Pancreas (tissue), 10 donors: ENCODE measurements at regions not wholly inside any gene's neighbourhood (a gene's known extent, or its start where the extent isn't known, plus 50 kb on each side); places are given as distances from the start of the nearest gene placed in this dataset.

Experiments
- ATAC-seq, 4 donors: fragments of 200-7000 bp; cut with Tn5 transposase; one replicate each; pipeline versions ENCODE4 v1.8.0 to v1.9.1; 2020; ENCODE audit warnings: mild to moderate bottlenecking in 4 of 4, moderate library complexity in 4 of 4
- DNase-seq, 6 donors: peaks; one replicate each; pipeline ENCODE4 v3.0.0-alpha.2; 2020
- FAIRE-seq: peaks from 2 replicates; lab custom pipeline; 2012; peaks lifted over from hg19 to GRCh38; lab: Jason Lieb, UNC
- H3K27ac ChIP-seq, 4 donors: fragments of 200-600 bp; sonication (generic); 1 replicate in 3 of 4; 2 replicates in 1 of 4; pipeline versions ENCODE4 v1.5.0 to v1.8.0; 2020
- H3K27me3 ChIP-seq, 4 donors: fragments of 200-600 bp; one replicate each; pipeline ENCODE4 v1.8.0; 2021
- H3K36me3 ChIP-seq, 3 donors: fragments of 200-600 bp; sonication (generic) in 1 of 3; one replicate each; pipeline versions ENCODE4 v1.5.0 to v1.8.0; 2020 to 2021
- H3K4me1 ChIP-seq, 3 donors: fragments of 200-600 bp; one replicate each; pipeline ENCODE4 v1.8.0; 2021
- H3K4me3 ChIP-seq, 4 donors: fragments of 200-600 bp; sonication (generic) in 2 of 4; one replicate each; pipeline versions ENCODE4 v1.5.0 to v1.8.0; 2020 to 2021
- H3K9me3 ChIP-seq, 4 donors: fragments of 200-600 bp; one replicate each; pipeline ENCODE4 v1.8.0; 2021
- CTCF ChIP-seq, 4 donors: fragments of 200-600 bp; sonication (generic) in 3 of 4; IDR thresholded peaks; one replicate each; pipeline versions ENCODE4 v1.5.0 to v1.8.0; 2021; ENCODE audit warnings: antibody characterized with exemption in 4 of 4
- WGBS, 2 donors: extraction: QIAGEN DNeasy Blood & Tissue Kit; methylation state at CpG; one replicate each; pipeline ENCODE4 v1.1.7; 2013; 5-methylcytosine and 5-hydroxymethylcytosine counted together
- intact Hi-C, 3 donors: fragments of 100-400 bp; cut with DNase I; formaldehyde crosslinking; loops; one replicate each; pipeline versions ENCODE4 v1.11.1 to v1.14.2; 2022
- donor health status: healthy with polysubstance abuse.
- donor health status: DM: no; HTN: no; CAD: no; lungs with moderate emphysema.
- donor health status: DM: no; HTN: no; CAD: no.
- donor health status: control.
- donor health status: control.
- donor health status: Bipolar disorder and iron deficiency.
- donor health status: DM: yes; HTN: yes; CAD: no.
- donor health status: DM: no; HTN: no; CAD: no.
- donor health status: DM: no; HTN: no; CAD: no.
- donor health status: DM: yes; HTN: yes; CAD: no.

DNA sequence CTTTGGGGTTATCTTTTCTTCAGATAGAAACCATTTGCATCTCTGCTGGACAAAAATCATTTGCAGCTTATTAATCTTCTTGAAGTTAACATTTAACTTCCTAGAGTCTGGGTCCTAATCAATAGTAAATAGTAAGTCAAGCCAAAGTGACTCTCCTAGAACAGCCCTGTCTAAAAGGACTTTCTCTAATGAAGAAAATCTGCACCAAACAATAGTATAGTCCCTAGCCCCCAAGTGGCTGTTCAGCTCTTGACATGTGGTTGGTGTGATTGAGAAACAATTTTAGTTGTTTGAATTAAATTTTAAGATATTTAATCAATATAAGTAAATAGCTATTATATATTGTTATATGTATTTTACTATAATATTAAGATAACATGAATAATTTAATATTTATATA lies 64.6 kb upstream of the SHB start:
- H3K4me1 ChIP-seq = peaks cover 0 to 12% (median 0%) of the 10 kb centered on the region in 3 donors
- H3K36me3 ChIP-seq = no peaks in the 10 kb centered on the region
- FAIRE-seq (peak; percentile 20), ATAC-seq (peak in 3 of 4 donors; percentile 41 to 64 (median 51)), DNase-seq (no peak)
- no peaks in the 10 kb centered on the region for H3K9me3 ChIP-seq
- TF ChIP-seq CTCF (IDR thresholded peaks at IDR 0.05) = no peak
- H3K27me3 ChIP-seq = no peaks in the 10 kb centered on the region
- H3K27ac ChIP-seq = no peak overlapping the region
- intact Hi-C loops = no loop called here
- H3K4me3 ChIP-seq = no peak overlapping the region

DNA sequence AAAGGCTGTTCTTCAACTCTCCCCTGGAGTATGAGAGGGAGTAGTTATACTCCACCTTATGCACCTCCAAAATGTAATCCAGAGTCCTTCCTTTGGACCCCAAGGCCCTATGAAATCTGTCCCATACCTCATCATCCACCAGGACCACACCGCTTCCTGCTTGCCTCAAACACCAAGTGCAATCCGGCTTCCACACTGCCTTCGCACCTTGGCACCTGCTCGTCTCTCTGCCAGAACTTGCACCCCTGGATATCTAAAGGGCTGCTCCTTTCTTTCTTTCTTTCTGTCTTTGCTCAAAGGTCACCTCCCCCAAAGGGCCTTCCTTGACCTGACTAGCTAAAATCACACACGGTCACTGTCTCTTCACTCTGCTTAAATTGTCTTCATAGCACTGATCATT lies 63.9 kb upstream of the SHB start:
- intact Hi-C loops = no loop called here
- Histone ChIP-seq H3K9me3 (no peaks in the 10 kb centered on the region), H3K4me3 (no peak overlapping the region), H3K36me3 (no peaks in the 10 kb centered on the region), H3K27me3 (no peaks in the 10 kb centered on the region), H3K4me1 (peaks cover 0 to 12% (median 0%) of the 10 kb centered on the region in 3 donors), H3K27ac (no peak overlapping the region)
- ATAC-seq (no peak), DNase-seq (no peak), FAIRE-seq (no peak)
- 93 to 94% methylated on average over 5 of the region's 5 CpGs for WGBS, 2 donors
- no peak for TF ChIP-seq CTCF (IDR thresholded peaks at IDR 0.05)

DNA sequence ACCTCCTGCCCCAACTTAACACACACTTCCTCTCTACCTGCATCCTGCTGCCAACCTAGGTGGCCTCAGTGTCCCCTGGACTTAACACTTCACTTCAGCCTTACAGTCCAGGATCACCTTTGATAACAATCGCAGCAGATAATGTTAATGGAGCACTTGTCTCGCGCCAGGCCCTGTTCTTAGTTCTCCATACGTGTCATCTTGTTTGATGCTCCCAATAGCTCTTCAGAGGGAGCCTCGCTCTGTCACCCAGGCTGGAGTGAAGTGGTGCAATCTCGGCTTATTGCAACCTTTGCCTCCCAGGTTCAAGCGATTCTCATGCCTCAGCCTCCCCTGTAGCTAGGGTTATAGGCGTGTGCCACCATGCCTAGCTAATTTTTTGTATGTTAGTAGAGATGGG lies 62.7 kb upstream of the SHB start:
- FAIRE-seq (no peak), ATAC-seq (no peak), DNase-seq (peak in 1 of 6 donors; percentile 23)
- no peak for TF ChIP-seq CTCF (IDR thresholded peaks at IDR 0.05)
- Histone ChIP-seq H3K9me3 (no peaks in the 10 kb centered on the region), H3K4me1 (peaks cover 0 to 12% (median 0%) of the 10 kb centered on the region in 3 donors), H3K36me3 (no peaks in the 10 kb centered on the region), H3K27ac (no peak overlapping the region), H3K4me3 (no peak overlapping the region), H3K27me3 (no peaks in the 10 kb centered on the region)
- WGBS, 2 donors = 90 to 91% methylated on average over 8 of the region's 8 CpGs
- intact Hi-C loops = no loop called here

DNA sequence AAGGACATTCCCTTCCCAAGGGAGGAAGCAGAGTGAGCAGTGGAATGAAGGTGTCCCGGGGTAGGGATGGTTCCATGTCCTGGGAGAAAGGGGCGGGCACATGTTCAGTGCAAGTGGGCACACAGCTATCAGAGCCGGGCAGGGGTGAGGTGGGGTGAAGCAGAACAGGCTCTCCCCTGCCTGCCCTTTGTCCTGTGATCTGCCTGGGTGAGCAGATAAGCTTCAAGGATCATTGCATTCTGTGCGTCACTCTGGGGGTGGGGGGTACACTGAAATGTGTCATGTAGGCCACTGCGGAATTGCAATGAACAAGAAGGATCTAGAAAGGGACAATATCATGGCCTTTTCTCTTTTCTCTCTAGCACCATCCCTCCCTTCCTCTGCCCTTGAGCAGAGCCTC lies 61.7 kb upstream of the SHB start:
- 50% methylated on average over 5 of the region's 5 CpGs for WGBS, 2 donors
- FAIRE-seq = no peak
- intact Hi-C loops = no loop called here
- Histone ChIP-seq H3K27ac (no peak overlapping the region), H3K4me1 (peaks cover 0 to 12% (median 0%) of the 10 kb centered on the region in 3 donors), H3K27me3 (no peaks in the 10 kb centered on the region), H3K4me3 (no peak overlapping the region), H3K9me3 (no peaks in the 10 kb centered on the region), H3K36me3 (no peaks in the 10 kb centered on the region)
- ATAC-seq = peak; percentile 61 to 82 (median 82)
- DNase-seq = peak in 5 of 6 donors; percentile 19 to 52 (median 35)
- no peak for TF ChIP-seq CTCF (IDR thresholded peaks at IDR 0.05)

DNA sequence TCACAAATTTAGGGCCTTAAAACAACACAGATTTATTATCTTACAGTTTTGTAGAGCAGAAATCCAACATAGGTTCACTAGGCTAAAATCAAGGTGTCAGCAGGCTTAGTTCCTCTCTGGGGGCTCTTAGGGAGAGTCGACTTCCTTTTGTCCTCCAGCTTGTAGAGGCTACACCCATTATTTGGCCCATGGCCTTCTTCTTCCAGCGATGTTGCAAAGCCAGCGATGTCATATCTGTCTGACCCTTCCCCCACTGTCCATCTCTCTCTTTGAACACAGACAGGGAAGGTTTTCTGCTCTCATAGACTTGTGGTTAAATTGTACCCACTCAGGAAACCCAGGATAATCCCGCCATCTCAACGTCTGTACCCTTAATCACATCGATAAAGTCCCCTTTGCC lies 60.3 kb upstream of the SHB start:
- ATAC-seq = no peak
- H3K4me1 ChIP-seq = peaks cover 0 to 12% (median 0%) of the 10 kb centered on the region in 3 donors
- no peak overlapping the region for H3K27ac ChIP-seq
- no peak for FAIRE-seq
- no peaks in the 10 kb centered on the region for H3K9me3 ChIP-seq
- DNase-seq = no peak
- H3K36me3 ChIP-seq = no peaks in the 10 kb centered on the region
- no peak for TF ChIP-seq CTCF (IDR thresholded peaks at IDR 0.05)
- H3K4me3 ChIP-seq = no peak overlapping the region
- intact Hi-C loops = no loop called here
- 94 to 98% methylated on average over 6 of the region's 6 CpGs for whole genome bisulfite sequencing, 2 donors
- H3K27me3 ChIP-seq = no peaks in the 10 kb centered on the region
